GM18498 (cell line): ENCODE measurements at regions not wholly inside any gene's neighbourhood (a gene's known extent, or its start where the extent isn't known, plus 50 kb on each side); places are given as distances from the start of the nearest gene placed in this dataset.

ENCODE experiments used
- ATAC-seq: cut with Tn5 transposase; IDR thresholded peaks from one replicate; pipeline ENCODE4 v1.9.1; 2021; ENCODE audit warnings: mild to moderate bottlenecking, moderate library complexity; ENCODE audit not compliant: unreplicated experiment

GRCh38 chr14:22419620-22420019 is 169.4 kb downstream of the DAD1 start:
- no peak for ATAC-seq

- ATAC-seq, result peak; percentile 59
Observed at GRCh38 chr14:22418631-22419030, 170.4 kb downstream of the DAD1 start.

GRCh38 chr14:22417914-22418313 is 171.1 kb downstream of the DAD1 start:
- no peak for ATAC-seq

GRCh38 chr14:22416193-22416592 is 172.8 kb downstream of the DAD1 start:
- ATAC-seq, result no peak

- no peak for ATAC-seq
Observed at GRCh38 chr14:22415605-22415959, 173.4 kb downstream of the DAD1 start.

GRCh38 chr14:22414876-22415604 is 174.0 kb downstream of the DAD1 start:
- no peak for ATAC-seq

GRCh38 chr14:22412926-22413411 is 176.1 kb downstream of the DAD1 start:
- ATAC-seq, result no peak

GRCh38 chr14:22411398-22412055 is 177.5 kb downstream of the DAD1 start:
- ATAC-seq, result no peak

- no peak for ATAC-seq
Observed at GRCh38 chr14:22410497-22410896, 178.5 kb downstream of the DAD1 start.

GRCh38 chr14:22409006-22409405 is 180.0 kb downstream of the DAD1 start:
- no peak for ATAC-seq

GRCh38 chr14:22408547-22408946 is 180.5 kb downstream of the DAD1 start:
- ATAC-seq, result no peak

GRCh38 chr14:22407033-22407432 is 182.0 kb downstream of the DAD1 start:
- ATAC-seq, result no peak

GRCh38 chr14:22405201-22405600 is 183.8 kb downstream of the DAD1 start:
- ATAC-seq, result no peak

GRCh38 chr14:22403296-22403695 is 185.7 kb downstream of the DAD1 start:
- no peak for ATAC-seq

GRCh38 chr14:22400655-22401259 is 188.3 kb downstream of the DAD1 start:
- no peak for ATAC-seq

GRCh38 chr14:22399776-22400175 is 189.2 kb downstream of the DAD1 start:
- ATAC-seq, result no peak

GRCh38 chr14:22397221-22397737 is 191.7 kb downstream of the DAD1 start:
- no peak for ATAC-seq

- ATAC-seq, result no peak
Observed at GRCh38 chr14:22395803-22396202, 193.2 kb downstream of the DAD1 start.

GRCh38 chr14:22394616-22395015 is 194.4 kb downstream of the DAD1 start:
- ATAC-seq, result no peak

GRCh38 chr14:22393796-22394195 is 195.2 kb downstream of the DAD1 start:
- ATAC-seq, result no peak

GRCh38 chr14:22391908-22392565 is 197.0 kb downstream of the DAD1 start:
- no peak for ATAC-seq
